ENCODE measurements at regions not wholly inside any gene's neighbourhood (a gene's known extent, or its start where the extent isn't known, plus 50 kb on each side); places are given as distances from the start of the nearest gene placed in this dataset.

- H3K4me1 Mint-ChIP-seq (ENCODE audit: low read depth), result no peaks in the 10 kb centered on the region
- H3K4me3 Mint-ChIP-seq (ENCODE audit: unreplicated experiment), result no peak overlapping the region
- H3K27ac Mint-ChIP-seq (ENCODE audit: unreplicated experiment), result no peak overlapping the region
- H3K9me3 Mint-ChIP-seq (ENCODE audit: low read depth), result no peaks in the 10 kb centered on the region
- no peak for TF ChIP-seq CTCF (IDR thresholded peaks at IDR 0.05)
- no peaks in the 10 kb centered on the region for H3K36me3 Mint-ChIP-seq (ENCODE audit: low read depth)
- H3K27me3 Mint-ChIP-seq (ENCODE audit: low read depth), result peaks cover 2% of the 10 kb centered on the region
- DNase-seq (ENCODE audit: low spot score), result no peak
Measured at GRCh38 chr4:11605597-11605996, 176.9 kb upstream of the HS3ST1 start.

GRCh38 chr4:11604821-11605220, 176.1 kb upstream of the HS3ST1 start:
- DNase-seq (ENCODE audit: low spot score), result no peak
- Mint-ChIP-seq H3K4me1 (ENCODE audit: low read depth) (no peaks in the 10 kb centered on the region), H3K4me3 (ENCODE audit: unreplicated experiment) (no peak overlapping the region), H3K27me3 (ENCODE audit: low read depth) (peaks cover 2% of the 10 kb centered on the region), H3K9me3 (ENCODE audit: low read depth) (no peaks in the 10 kb centered on the region), H3K36me3 (ENCODE audit: low read depth) (no peaks in the 10 kb centered on the region), H3K27ac (ENCODE audit: unreplicated experiment) (no peak overlapping the region)
- no peak for TF ChIP-seq CTCF (IDR thresholded peaks at IDR 0.05)

GRCh38 chr4:11603591-11604194, 175.0 kb upstream of the HS3ST1 start:
- H3K36me3 Mint-ChIP-seq (ENCODE audit: low read depth), result no peaks in the 10 kb centered on the region
- H3K9me3 Mint-ChIP-seq (ENCODE audit: low read depth), result no peaks in the 10 kb centered on the region
- H3K27ac Mint-ChIP-seq (ENCODE audit: unreplicated experiment), result no peak overlapping the region
- H3K4me3 Mint-ChIP-seq (ENCODE audit: unreplicated experiment), result no peak overlapping the region
- peaks cover 2% of the 10 kb centered on the region for H3K27me3 Mint-ChIP-seq (ENCODE audit: low read depth)
- TF ChIP-seq CTCF (IDR thresholded peaks at IDR 0.05), result no peak
- no peaks in the 10 kb centered on the region for H3K4me1 Mint-ChIP-seq (ENCODE audit: low read depth)
- no peak for DNase-seq (ENCODE audit: low spot score)

GRCh38 chr4:11602606-11603340, 174.1 kb upstream of the HS3ST1 start:
- Mint-ChIP-seq H3K9me3 (ENCODE audit: low read depth) (no peaks in the 10 kb centered on the region), H3K27me3 (ENCODE audit: low read depth) (peaks cover 2% of the 10 kb centered on the region)

GRCh38 chr4:11599064-11599463, 170.4 kb upstream of the HS3ST1 start:
- H3K27me3 Mint-ChIP-seq (ENCODE audit: low read depth), result no peaks in the 10 kb centered on the region
- H3K4me1 Mint-ChIP-seq (ENCODE audit: low read depth), result no peaks in the 10 kb centered on the region
- no peak for TF ChIP-seq CTCF (IDR thresholded peaks at IDR 0.05)
- no peak for DNase-seq (ENCODE audit: low spot score)
- H3K9me3 Mint-ChIP-seq (ENCODE audit: low read depth), result no peaks in the 10 kb centered on the region
- H3K36me3 Mint-ChIP-seq (ENCODE audit: low read depth), result no peaks in the 10 kb centered on the region
- H3K27ac Mint-ChIP-seq (ENCODE audit: unreplicated experiment), result no peak overlapping the region
- no peak overlapping the region for H3K4me3 Mint-ChIP-seq (ENCODE audit: unreplicated experiment)

More at GRCh38 chr4:11602606-11603340, 174.1 kb upstream of the HS3ST1 start:
- H3K36me3 Mint-ChIP-seq (ENCODE audit: low read depth), result no peaks in the 10 kb centered on the region
- DNase-seq (ENCODE audit: low spot score), result no peak
- TF ChIP-seq CTCF (IDR thresholded peaks at IDR 0.05), result no peak
- no peaks in the 10 kb centered on the region for H3K4me1 Mint-ChIP-seq (ENCODE audit: low read depth)
- H3K27ac Mint-ChIP-seq (ENCODE audit: unreplicated experiment), result no peak overlapping the region
- no peak overlapping the region for H3K4me3 Mint-ChIP-seq (ENCODE audit: unreplicated experiment)

All from chondrocyte (in vitro differentiated cells).